T-helper 17 cell (primary cell): ENCODE measurements at regions not wholly inside any gene's neighbourhood (a gene's known extent, or its start where the extent isn't known, plus 50 kb on each side); places are given as distances from the start of the nearest gene placed in this dataset.

Source experiments
- ATAC-seq: fragments of 150-1000 bp; cut with Tn5 transposase; 2 replicates; pipeline ENCODE4 v1.10.0; 2021; ENCODE audit warnings: mild to moderate bottlenecking, moderate library complexity
- DNase-seq, 3 donors: peaks; one replicate each; pipeline versions ENCODE4 v3.0.0 to v3.0.0-alpha.2; 2020 to 2021
- H3K9me3 ChIP-seq: one replicate; pipeline ENCODE4 v1.7.0; 2013; ENCODE audit warnings: low read length, mild to moderate bottlenecking; ENCODE audit not compliant: control insufficient read depth, poor library complexity, severe bottlenecking
- H3K27ac Mint-ChIP-seq: one replicate; pipeline ENCODE4 v1.8.0; 2022; ENCODE audit warnings: mild to moderate bottlenecking, moderate library complexity, mixed read lengths
- H3K27me3 Mint-ChIP-seq: one replicate; pipeline ENCODE4 v1.8.0; 2022; ENCODE audit warnings: mixed read lengths
- H3K36me3 Mint-ChIP-seq: one replicate; pipeline ENCODE4 v1.8.0; 2022; ENCODE audit warnings: low read depth, mixed read lengths
- H3K4me1 Mint-ChIP-seq: one replicate; pipeline ENCODE4 v1.8.0; 2022; ENCODE audit warnings: mild to moderate bottlenecking, mixed read lengths
- H3K4me3 Mint-ChIP-seq: one replicate; pipeline ENCODE4 v1.8.0; 2022; ENCODE audit warnings: mild to moderate bottlenecking, moderate library complexity, mixed read lengths

DNA sequence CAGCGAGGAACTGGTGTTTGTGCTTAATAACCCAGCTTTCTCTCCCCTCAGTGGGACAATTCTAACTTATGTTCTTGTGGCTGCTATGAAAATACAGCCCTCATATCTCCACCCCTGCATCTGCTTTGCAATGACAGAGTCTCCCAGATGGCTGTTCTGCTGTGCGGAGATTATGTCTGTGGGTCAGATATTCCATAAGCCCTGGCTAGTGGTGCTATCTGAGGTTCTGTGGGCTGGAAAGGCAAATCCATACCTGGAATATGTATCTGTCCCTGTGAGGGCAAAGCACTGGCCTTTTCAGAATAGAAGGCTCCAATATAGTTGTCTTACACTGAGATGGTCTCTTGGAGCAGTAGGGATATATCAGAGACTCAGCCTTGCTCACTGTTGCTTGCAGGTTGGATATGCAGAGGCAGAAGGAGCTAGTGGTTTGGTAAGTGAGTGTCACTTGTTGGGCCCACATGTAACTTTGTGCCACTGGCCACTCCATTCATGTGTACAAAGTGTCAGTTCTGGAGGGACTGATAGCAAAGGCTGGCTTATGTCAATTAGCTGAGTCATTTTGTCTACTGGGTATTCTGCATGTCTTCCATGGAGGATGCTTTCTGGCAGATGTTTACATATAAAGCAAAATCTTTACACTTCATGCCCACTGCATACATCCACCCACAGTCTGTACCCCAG is 246.6 kb downstream of the FAM76B start:
- H3K9me3 ChIP-seq, result no peaks in the 10 kb centered on the region
- Mint-ChIP-seq H3K4me3 (no peak overlapping the region), H3K27ac (no peak overlapping the region), H3K27me3 (peaks cover 7% of the 10 kb centered on the region), H3K36me3 (peaks cover 2% of the 10 kb centered on the region), H3K4me1 (peaks cover 1% of the 10 kb centered on the region)
- DNase-seq (no peak), ATAC-seq (no peak)

- no peaks in the 10 kb centered on the region for H3K9me3 ChIP-seq
- ATAC-seq, result no peak
- Mint-ChIP-seq H3K27me3 (peaks cover 7% of the 10 kb centered on the region), H3K4me1 (no peaks in the 10 kb centered on the region), H3K27ac (peak overlapping the region; percentile 0), H3K36me3 (peaks cover 2% of the 10 kb centered on the region), H3K4me3 (no peak overlapping the region)
- no peak for DNase-seq
Observed at GRCh38 chr11:95541715-95542114, 247.9 kb downstream of the FAM76B start.

- Mint-ChIP-seq H3K4me3 (no peak overlapping the region), H3K4me1 (no peaks in the 10 kb centered on the region), H3K36me3 (peaks cover 2% of the 10 kb centered on the region), H3K27me3 (peaks cover 7% of the 10 kb centered on the region), H3K27ac (no peak overlapping the region)
- no peaks in the 10 kb centered on the region for H3K9me3 ChIP-seq
- DNase-seq (no peak), ATAC-seq (no peak)
Observed at GRCh38 chr11:95536047-95536690, 253.4 kb downstream of the FAM76B start.

GRCh38 chr11:95534809-95535208 is 254.8 kb downstream of the FAM76B start:
- peaks cover 7% of the 10 kb centered on the region for H3K27me3 Mint-ChIP-seq

GRCh38 chr11:95534226-95534625 is 255.4 kb downstream of the FAM76B start:
- ATAC-seq (no peak), DNase-seq (no peak)
- Mint-ChIP-seq H3K4me1 (no peaks in the 10 kb centered on the region), H3K27me3 (peaks cover 6% of the 10 kb centered on the region), H3K27ac (no peak overlapping the region), H3K36me3 (no peaks in the 10 kb centered on the region), H3K4me3 (no peak overlapping the region)
- no peaks in the 10 kb centered on the region for H3K9me3 ChIP-seq

More at GRCh38 chr11:95534809-95535208, 254.8 kb downstream of the FAM76B start:
- peaks cover under 1% of the 10 kb centered on the region for H3K36me3 Mint-ChIP-seq
- no peaks in the 10 kb centered on the region for H3K4me1 Mint-ChIP-seq
- ATAC-seq (no peak), DNase-seq (no peak)
- no peaks in the 10 kb centered on the region for H3K9me3 ChIP-seq
- H3K27ac Mint-ChIP-seq, result no peak overlapping the region
- no peak overlapping the region for H3K4me3 Mint-ChIP-seq

- DNase-seq (no peak), ATAC-seq (no peak)
- Mint-ChIP-seq H3K36me3 (no peaks in the 10 kb centered on the region), H3K27ac (no peak overlapping the region), H3K27me3 (no peaks in the 10 kb centered on the region), H3K4me3 (no peak overlapping the region), H3K4me1 (no peaks in the 10 kb centered on the region)
- no peaks in the 10 kb centered on the region for H3K9me3 ChIP-seq
Observed at GRCh38 chr11:95531116-95531515, 258.5 kb downstream of the FAM76B start.

GRCh38 chr11:95524314-95525036 is 265.1 kb downstream of the FAM76B start:
- no peak for DNase-seq
- Mint-ChIP-seq H3K4me3 (no peak overlapping the region), H3K27me3 (no peaks in the 10 kb centered on the region), H3K4me1 (no peaks in the 10 kb centered on the region), H3K27ac (no peak overlapping the region), H3K36me3 (no peaks in the 10 kb centered on the region)
- H3K9me3 ChIP-seq, result no peaks in the 10 kb centered on the region
- no peak for ATAC-seq

DNA sequence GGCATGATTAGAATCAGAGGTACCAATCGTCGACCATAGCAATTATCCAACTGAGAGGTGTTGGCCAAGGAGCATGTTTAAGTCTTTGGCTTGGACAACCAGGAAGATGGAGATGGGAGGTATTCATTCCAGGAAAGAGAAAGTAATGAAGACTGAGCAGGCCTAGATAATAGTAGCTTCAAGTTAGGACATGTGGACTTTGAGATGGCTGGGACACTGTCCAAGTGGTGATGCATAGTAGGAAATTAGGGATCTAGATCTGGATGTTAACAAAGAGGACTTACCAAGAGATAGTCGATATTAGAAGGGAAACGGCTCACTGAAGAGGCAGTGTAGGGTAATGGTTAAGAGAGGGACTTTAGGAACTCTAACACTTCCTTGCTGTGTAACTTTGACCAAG is 266.7 kb downstream of the FAM76B start:
- DNase-seq (no peak), ATAC-seq (no peak)
- Mint-ChIP-seq H3K36me3 (no peaks in the 10 kb centered on the region), H3K27ac (no peak overlapping the region), H3K4me1 (no peaks in the 10 kb centered on the region), H3K27me3 (no peaks in the 10 kb centered on the region), H3K4me3 (no peak overlapping the region)
- no peaks in the 10 kb centered on the region for H3K9me3 ChIP-seq

DNA sequence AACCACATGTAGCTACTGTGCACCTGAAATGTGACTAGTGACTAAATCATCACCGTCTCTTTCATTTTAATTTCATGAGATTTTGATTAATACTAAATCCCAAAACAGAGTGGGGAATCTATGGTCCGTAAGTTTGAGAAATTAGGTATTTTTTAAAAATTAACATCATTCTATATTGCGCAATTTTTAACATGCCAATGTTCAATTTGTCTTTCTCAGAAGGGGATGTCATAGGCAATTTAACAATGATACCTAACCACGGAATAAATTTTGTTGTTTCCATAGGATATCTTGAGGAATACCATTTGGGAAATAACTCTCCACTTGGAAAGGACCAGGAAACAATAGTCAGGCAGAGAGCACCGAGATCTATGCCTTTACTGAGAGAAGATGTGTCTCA is 267.7 kb downstream of the FAM76B start:
- H3K27me3 Mint-ChIP-seq, result no peaks in the 10 kb centered on the region
- H3K4me1 Mint-ChIP-seq, result no peaks in the 10 kb centered on the region
- DNase-seq (no peak), ATAC-seq (no peak)
- no peaks in the 10 kb centered on the region for H3K36me3 Mint-ChIP-seq
- H3K27ac Mint-ChIP-seq, result no peak overlapping the region
- H3K9me3 ChIP-seq, result no peaks in the 10 kb centered on the region
- no peak overlapping the region for H3K4me3 Mint-ChIP-seq

DNA sequence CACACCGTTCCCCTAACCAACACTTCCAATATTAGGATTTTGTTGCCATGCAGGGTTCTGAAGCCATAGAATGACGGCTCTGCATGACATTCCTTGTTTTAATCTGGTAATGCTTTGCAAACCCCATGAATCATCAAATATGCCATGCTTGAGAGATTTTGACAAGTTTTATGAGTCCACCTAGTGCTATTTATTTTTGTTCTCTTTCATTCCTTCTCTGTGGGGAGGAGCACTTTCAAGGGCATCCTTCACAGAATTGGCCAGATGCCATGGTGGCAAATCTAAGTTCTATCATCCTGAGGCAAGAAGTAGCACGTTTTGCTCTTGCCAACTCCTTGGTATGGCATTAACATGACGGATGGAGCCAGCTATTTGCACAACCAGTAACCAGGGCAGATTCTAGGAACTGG is 268.4 kb downstream of the FAM76B start:
- no peaks in the 10 kb centered on the region for H3K36me3 Mint-ChIP-seq
- no peak for ATAC-seq
- H3K4me1 Mint-ChIP-seq, result no peaks in the 10 kb centered on the region
- no peak for DNase-seq
- no peak overlapping the region for H3K4me3 Mint-ChIP-seq
- no peaks in the 10 kb centered on the region for H3K27me3 Mint-ChIP-seq
- no peak overlapping the region for H3K27ac Mint-ChIP-seq
- no peaks in the 10 kb centered on the region for H3K9me3 ChIP-seq

DNA sequence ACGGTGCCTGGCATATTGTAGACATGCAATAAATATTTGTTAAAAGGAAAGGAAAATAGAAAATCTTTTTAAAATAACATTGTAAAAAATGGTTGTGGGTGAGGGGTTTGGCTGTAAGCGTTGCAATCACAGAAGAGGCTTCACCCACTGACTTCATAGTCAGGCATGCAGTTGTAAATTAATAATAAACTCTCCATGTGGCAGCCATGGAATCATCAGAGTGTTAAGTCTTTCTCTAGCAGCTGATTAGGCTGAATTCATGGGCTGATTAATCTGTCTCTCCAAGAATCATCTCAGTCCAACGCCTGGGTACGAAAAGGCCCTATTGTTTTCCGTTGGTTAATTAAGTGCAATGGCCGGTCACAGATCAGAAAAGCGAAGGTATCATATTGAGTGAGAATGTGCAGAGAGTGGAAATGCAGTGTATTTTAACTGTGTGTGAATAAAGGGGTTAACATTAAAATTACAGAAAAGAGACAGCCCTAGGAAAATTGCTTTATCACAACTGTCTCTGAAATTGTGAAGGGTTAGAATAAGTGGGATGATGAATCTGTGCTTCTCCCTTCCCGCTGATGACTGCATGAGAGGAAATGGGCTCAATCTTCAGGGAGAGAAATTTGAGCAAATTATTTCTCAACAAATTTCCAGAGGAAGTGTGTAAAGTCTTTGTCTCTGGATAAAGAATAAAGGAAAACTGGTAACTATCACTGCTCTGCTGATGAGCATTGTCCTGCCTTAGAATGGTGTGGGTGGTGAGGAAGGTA is 269.0 kb downstream of the FAM76B start:
- Mint-ChIP-seq H3K4me3 (no peak overlapping the region), H3K36me3 (peaks cover 2% of the 10 kb centered on the region), H3K27me3 (no peaks in the 10 kb centered on the region), H3K27ac (no peak overlapping the region), H3K4me1 (no peaks in the 10 kb centered on the region)
- ATAC-seq, result no peak
- no peak for DNase-seq
- H3K9me3 ChIP-seq, result no peaks in the 10 kb centered on the region

GRCh38 chr11:95519912-95520311 is 269.7 kb downstream of the FAM76B start:
- ATAC-seq (no peak), DNase-seq (no peak)
- no peaks in the 10 kb centered on the region for H3K27me3 Mint-ChIP-seq
- no peaks in the 10 kb centered on the region for H3K9me3 ChIP-seq
- H3K27ac Mint-ChIP-seq, result no peak overlapping the region
- H3K4me1 Mint-ChIP-seq, result no peaks in the 10 kb centered on the region
- H3K4me3 Mint-ChIP-seq, result no peak overlapping the region
- peaks cover 2% of the 10 kb centered on the region for H3K36me3 Mint-ChIP-seq

GRCh38 chr11:95517453-95517852 is 272.1 kb downstream of the FAM76B start:
- peaks cover 2% of the 10 kb centered on the region for H3K36me3 Mint-ChIP-seq
- H3K4me3 Mint-ChIP-seq, result no peak overlapping the region
- H3K9me3 ChIP-seq, result no peaks in the 10 kb centered on the region
- DNase-seq (no peak), ATAC-seq (no peak)
- H3K4me1 Mint-ChIP-seq, result no peaks in the 10 kb centered on the region
- no peaks in the 10 kb centered on the region for H3K27me3 Mint-ChIP-seq
- H3K27ac Mint-ChIP-seq, result no peak overlapping the region
